A549 (cell line): ENCODE measurements at regions not wholly inside any gene's neighbourhood (a gene's known extent, or its start where the extent isn't known, plus 50 kb on each side); places are given as distances from the start of the nearest gene placed in this dataset.

ENCODE experiments used
- CHD2 ChIP-seq: fragments of 150-350 bp; IDR thresholded peaks from 2 replicates; pipeline ENCODE4 v1.6.1; 2014; ENCODE audit warnings: low read length; ENCODE audit not compliant: partially characterized antibody
- CTCF ChIP-seq: fragments of >200 bp; sonication (Bioruptor Twin); formaldehyde crosslinking; IDR thresholded peaks from 3 replicates; pipeline ENCODE4 v1.5.1; 2016
- EHMT2 ChIP-seq: fragments of 200-600 bp; sonication (generic); IDR thresholded peaks from 2 replicates; pipeline ENCODE4 v1.6.1; 2016; ENCODE audit warnings: antibody characterized with exemption, low read depth, mild to moderate bottlenecking, moderate library complexity
- HDAC2 ChIP-seq: fragments of 200-600 bp; sonication (generic); IDR thresholded peaks from 2 replicates; pipeline ENCODE4 v1.6.1; 2016
- JUN ChIP-seq, 2 experiments: fragments of >200 bp; sonication (Bioruptor Twin); formaldehyde crosslinking; IDR thresholded peaks; 2 replicates in 1 of 2; 3 replicates in 1 of 2; pipeline ENCODE4 v1.6.1; 2016 to 2017
- POLR2A ChIP-seq: IDR thresholded peaks from 2 replicates; pipeline ENCODE4 v1.6.1; 2012; ENCODE audit warnings: mild to moderate bottlenecking, low read length
- RCOR1 ChIP-seq: fragments of 150-350 bp; IDR thresholded peaks from 2 replicates; pipeline ENCODE4 v1.6.1; 2014; ENCODE audit warnings: antibody characterized with exemption, low read length, low read depth
- SREBF2 ChIP-seq: fragments of 450-650 bp; IDR thresholded peaks from 2 replicates; pipeline ENCODE4 v1.6.1; 2014; ENCODE audit warnings: mild to moderate bottlenecking, moderate library complexity
- TF ChIP-seq, protein P1 (sequence below): IDR thresholded peaks from 2 replicates; pipeline ENCODE4 v1.6.1; 2012
- TF ChIP-seq, protein P2 (sequence below): IDR thresholded peaks from 2 replicates; pipeline ENCODE4 v1.6.1; 2012
- TF ChIP-seq, protein P3 (sequence below): fragments of 200-600 bp; sonication (generic); IDR thresholded peaks from 2 replicates; pipeline ENCODE4 v1.6.1; 2016; ENCODE audit warnings: antibody characterized with exemption, mild to moderate bottlenecking, moderate library complexity
- TF ChIP-seq, protein P4 (sequence below): fragments of 450-650 bp; IDR thresholded peaks from 2 replicates; pipeline ENCODE4 v1.6.1; 2014; ENCODE audit warnings: antibody characterized with exemption
- TF ChIP-seq, protein P5 (sequence below): fragments of >200 bp; sonication (Bioruptor Twin); formaldehyde crosslinking; IDR thresholded peaks from 3 replicates; pipeline ENCODE4 v1.6.1; 2016

DNA sequence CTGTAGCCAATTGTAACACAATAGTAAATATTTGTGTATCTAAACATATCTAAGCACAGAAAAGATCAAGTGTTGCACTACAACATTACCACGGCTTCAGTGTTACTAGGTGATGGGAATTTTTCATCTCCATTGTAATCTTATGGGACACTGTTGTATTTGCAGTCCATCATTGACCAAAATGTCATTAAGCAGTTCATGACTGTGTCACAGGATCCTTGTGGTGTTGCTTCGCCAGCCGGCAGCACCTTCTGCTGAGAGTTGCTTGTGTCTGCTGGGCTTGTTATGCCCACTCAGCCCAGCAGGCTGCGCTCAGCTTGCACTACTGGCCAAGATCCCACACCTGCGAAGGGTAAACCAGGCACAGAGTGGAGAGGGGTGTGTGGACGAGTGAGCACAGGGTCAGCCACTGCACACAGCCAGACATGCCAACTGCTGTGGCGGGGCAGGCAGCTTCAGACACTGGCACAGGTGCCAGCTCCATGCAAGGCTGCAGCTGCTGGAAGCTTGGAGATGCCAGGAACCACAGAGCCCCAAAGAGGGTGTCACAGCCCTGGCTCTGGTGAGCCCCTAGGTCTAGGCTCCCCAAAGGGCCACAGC, 273.7 kb downstream of the CETN3 start:
- TF ChIP-seq JUN (IDR thresholded peaks at IDR 0.05) (no peak), HDAC2 (no peak), SREBF2 (no peak), CTCF (no peak), POLR2A (no peak), EHMT2 (no peak), RCOR1 (no peak), CHD2 (no peak)
- TF ChIP-seq, protein P1, sequence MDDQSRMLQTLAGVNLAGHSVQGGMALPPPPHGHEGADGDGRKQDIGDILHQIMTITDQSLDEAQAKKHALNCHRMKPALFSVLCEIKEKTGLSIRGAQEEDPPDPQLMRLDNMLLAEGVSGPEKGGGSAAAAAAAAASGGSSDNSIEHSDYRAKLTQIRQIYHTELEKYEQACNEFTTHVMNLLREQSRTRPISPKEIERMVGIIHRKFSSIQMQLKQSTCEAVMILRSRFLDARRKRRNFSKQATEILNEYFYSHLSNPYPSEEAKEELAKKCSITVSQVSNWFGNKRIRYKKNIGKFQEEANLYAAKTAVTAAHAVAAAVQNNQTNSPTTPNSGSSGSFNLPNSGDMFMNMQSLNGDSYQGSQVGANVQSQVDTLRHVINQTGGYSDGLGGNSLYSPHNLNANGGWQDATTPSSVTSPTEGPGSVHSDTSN: no peak
- TF ChIP-seq, protein P2, sequence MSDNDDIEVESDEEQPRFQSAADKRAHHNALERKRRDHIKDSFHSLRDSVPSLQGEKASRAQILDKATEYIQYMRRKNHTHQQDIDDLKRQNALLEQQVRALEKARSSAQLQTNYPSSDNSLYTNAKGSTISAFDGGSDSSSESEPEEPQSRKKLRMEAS: no peak
- TF ChIP-seq, protein P3, sequence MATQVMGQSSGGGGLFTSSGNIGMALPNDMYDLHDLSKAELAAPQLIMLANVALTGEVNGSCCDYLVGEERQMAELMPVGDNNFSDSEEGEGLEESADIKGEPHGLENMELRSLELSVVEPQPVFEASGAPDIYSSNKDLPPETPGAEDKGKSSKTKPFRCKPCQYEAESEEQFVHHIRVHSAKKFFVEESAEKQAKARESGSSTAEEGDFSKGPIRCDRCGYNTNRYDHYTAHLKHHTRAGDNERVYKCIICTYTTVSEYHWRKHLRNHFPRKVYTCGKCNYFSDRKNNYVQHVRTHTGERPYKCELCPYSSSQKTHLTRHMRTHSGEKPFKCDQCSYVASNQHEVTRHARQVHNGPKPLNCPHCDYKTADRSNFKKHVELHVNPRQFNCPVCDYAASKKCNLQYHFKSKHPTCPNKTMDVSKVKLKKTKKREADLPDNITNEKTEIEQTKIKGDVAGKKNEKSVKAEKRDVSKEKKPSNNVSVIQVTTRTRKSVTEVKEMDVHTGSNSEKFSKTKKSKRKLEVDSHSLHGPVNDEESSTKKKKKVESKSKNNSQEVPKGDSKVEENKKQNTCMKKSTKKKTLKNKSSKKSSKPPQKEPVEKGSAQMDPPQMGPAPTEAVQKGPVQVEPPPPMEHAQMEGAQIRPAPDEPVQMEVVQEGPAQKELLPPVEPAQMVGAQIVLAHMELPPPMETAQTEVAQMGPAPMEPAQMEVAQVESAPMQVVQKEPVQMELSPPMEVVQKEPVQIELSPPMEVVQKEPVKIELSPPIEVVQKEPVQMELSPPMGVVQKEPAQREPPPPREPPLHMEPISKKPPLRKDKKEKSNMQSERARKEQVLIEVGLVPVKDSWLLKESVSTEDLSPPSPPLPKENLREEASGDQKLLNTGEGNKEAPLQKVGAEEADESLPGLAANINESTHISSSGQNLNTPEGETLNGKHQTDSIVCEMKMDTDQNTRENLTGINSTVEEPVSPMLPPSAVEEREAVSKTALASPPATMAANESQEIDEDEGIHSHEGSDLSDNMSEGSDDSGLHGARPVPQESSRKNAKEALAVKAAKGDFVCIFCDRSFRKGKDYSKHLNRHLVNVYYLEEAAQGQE: no peak
- TF ChIP-seq, protein P4, sequence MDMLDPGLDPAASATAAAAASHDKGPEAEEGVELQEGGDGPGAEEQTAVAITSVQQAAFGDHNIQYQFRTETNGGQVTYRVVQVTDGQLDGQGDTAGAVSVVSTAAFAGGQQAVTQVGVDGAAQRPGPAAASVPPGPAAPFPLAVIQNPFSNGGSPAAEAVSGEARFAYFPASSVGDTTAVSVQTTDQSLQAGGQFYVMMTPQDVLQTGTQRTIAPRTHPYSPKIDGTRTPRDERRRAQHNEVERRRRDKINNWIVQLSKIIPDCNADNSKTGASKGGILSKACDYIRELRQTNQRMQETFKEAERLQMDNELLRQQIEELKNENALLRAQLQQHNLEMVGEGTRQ: no peak
- TF ChIP-seq, protein P5, sequence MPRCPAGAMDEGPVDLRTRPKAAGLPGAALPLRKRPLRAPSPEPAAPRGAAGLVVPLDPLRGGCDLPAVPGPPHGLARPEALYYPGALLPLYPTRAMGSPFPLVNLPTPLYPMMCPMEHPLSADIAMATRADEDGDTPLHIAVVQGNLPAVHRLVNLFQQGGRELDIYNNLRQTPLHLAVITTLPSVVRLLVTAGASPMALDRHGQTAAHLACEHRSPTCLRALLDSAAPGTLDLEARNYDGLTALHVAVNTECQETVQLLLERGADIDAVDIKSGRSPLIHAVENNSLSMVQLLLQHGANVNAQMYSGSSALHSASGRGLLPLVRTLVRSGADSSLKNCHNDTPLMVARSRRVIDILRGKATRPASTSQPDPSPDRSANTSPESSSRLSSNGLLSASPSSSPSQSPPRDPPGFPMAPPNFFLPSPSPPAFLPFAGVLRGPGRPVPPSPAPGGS: no peak
